ENCODE measurements at regions not wholly inside any gene's neighbourhood (a gene's known extent, or its start where the extent isn't known, plus 50 kb on each side); places are given as distances from the start of the nearest gene placed in this dataset.

- no peak for TF ChIP-seq REST (IDR thresholded peaks at IDR 0.05; ENCODE audit: insufficient read depth in 1 of 2, low read depth in 2 of 2, low read length in 2 of 2)
- no peak for TF ChIP-seq TAF1 (IDR thresholded peaks at IDR 0.05; ENCODE audit: borderline replicate concordance, insufficient read depth, low read length)
- TF ChIP-seq FOXP2 (optimal IDR thresholded peaks at IDR 0.05; ENCODE audit: borderline replicate concordance, extremely low read depth, extremely low read length, insufficient read depth), result no peak
- no peak for TF ChIP-seq POLR2AphosphoS5 (IDR thresholded peaks at IDR 0.05; ENCODE audit: low read depth, low read length)
- no peak for TF ChIP-seq SIN3A (IDR thresholded peaks at IDR 0.05; ENCODE audit: borderline replicate concordance, insufficient read depth, low read length)
Observed at GRCh38 chr14:89089330-89089729, 264.9 kb downstream of the TTC8 start.

- TF ChIP-seq REST (IDR thresholded peaks at IDR 0.05; ENCODE audit: insufficient read depth in 1 of 2, low read depth in 2 of 2, low read length in 2 of 2) (no peak), POLR2AphosphoS5 (IDR thresholded peaks at IDR 0.05; ENCODE audit: low read depth, low read length) (no peak), TAF1 (IDR thresholded peaks at IDR 0.05; ENCODE audit: borderline replicate concordance, insufficient read depth, low read length) (no peak), FOXP2 (optimal IDR thresholded peaks at IDR 0.05; ENCODE audit: borderline replicate concordance, extremely low read depth, extremely low read length, insufficient read depth) (no peak), SIN3A (IDR thresholded peaks at IDR 0.05; ENCODE audit: borderline replicate concordance, insufficient read depth, low read length) (no peak)
Observed at GRCh38 chr14:89091781-89092180, 267.3 kb downstream of the TTC8 start.

GRCh38 chr14:89093083-89093730 lies 268.8 kb downstream of the TTC8 start:
- TF ChIP-seq REST (IDR thresholded peaks at IDR 0.05; ENCODE audit: insufficient read depth in 1 of 2, low read depth in 2 of 2, low read length in 2 of 2) (no peak), FOXP2 (optimal IDR thresholded peaks at IDR 0.05; ENCODE audit: borderline replicate concordance, extremely low read depth, extremely low read length, insufficient read depth) (no peak), TAF1 (IDR thresholded peaks at IDR 0.05; ENCODE audit: borderline replicate concordance, insufficient read depth, low read length) (no peak), POLR2AphosphoS5 (IDR thresholded peaks at IDR 0.05; ENCODE audit: low read depth, low read length) (no peak), SIN3A (IDR thresholded peaks at IDR 0.05; ENCODE audit: borderline replicate concordance, insufficient read depth, low read length) (no peak)

- TF ChIP-seq SIN3A (IDR thresholded peaks at IDR 0.05; ENCODE audit: borderline replicate concordance, insufficient read depth, low read length), result no peak
- no peak for TF ChIP-seq TAF1 (IDR thresholded peaks at IDR 0.05; ENCODE audit: borderline replicate concordance, insufficient read depth, low read length)
- TF ChIP-seq POLR2AphosphoS5 (IDR thresholded peaks at IDR 0.05; ENCODE audit: low read depth, low read length), result no peak
- TF ChIP-seq REST (IDR thresholded peaks at IDR 0.05; ENCODE audit: insufficient read depth in 1 of 2, low read depth in 2 of 2, low read length in 2 of 2), result no peak
- no peak for TF ChIP-seq FOXP2 (optimal IDR thresholded peaks at IDR 0.05; ENCODE audit: borderline replicate concordance, extremely low read depth, extremely low read length, insufficient read depth)
Observed at GRCh38 chr14:89095036-89095435, 270.6 kb downstream of the TTC8 start.
